GM03348 (cell line): ENCODE measurements at regions not wholly inside any gene's neighbourhood (a gene's known extent, or its start where the extent isn't known, plus 50 kb on each side); places are given as distances from the start of the nearest gene placed in this dataset.
"Not testable (repeated sequence)": the region's sequence is repeated elsewhere in the genome, so short reads cannot be mapped to it uniquely, and the experiment has no call there.

Source experiments
- DNase-seq: peaks from one replicate; pipeline ENCODE4 v3.0.0; 2012; ENCODE audit warnings: low spot score

DNA sequence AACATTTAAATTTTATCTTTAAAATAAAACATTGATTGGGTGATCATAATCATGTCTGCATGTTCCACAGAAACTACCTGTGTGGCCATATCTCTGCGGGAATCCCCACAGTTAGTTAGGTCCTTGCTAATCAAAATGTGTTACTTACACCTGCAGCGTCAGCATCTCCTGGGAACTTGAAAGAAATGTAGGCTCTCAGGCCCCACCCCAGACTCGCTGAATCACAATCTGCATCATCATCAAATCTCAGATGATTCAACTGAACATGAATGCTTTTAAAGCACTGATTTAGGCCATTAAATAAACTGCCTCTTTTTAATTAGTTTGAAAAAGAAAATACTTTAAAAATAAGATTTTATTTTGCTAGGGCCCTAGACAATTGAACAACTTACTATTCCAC, 577.8 kb downstream of the PYDC2 start:
- no peak for DNase-seq

DNA sequence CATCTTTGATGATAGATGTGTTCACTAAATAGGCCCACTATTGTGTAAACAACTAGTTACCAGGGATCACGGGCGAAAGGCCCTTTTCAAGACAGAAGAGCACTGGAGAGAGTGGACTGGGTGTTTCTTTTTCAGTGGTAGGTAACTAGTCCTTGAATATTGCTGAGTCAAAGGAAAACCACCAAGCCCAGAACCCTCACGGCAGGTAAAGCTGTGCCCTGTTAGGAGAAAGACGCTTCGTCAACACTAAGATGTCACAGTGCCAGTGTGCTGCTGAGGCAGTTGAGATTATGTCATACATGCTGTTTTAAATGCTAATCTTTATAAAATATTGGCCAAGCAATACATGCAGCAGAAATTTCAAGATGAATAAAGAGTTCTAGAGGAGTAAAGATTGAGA, 578.6 kb downstream of the PYDC2 start:
- DNase-seq = no peak

DNA sequence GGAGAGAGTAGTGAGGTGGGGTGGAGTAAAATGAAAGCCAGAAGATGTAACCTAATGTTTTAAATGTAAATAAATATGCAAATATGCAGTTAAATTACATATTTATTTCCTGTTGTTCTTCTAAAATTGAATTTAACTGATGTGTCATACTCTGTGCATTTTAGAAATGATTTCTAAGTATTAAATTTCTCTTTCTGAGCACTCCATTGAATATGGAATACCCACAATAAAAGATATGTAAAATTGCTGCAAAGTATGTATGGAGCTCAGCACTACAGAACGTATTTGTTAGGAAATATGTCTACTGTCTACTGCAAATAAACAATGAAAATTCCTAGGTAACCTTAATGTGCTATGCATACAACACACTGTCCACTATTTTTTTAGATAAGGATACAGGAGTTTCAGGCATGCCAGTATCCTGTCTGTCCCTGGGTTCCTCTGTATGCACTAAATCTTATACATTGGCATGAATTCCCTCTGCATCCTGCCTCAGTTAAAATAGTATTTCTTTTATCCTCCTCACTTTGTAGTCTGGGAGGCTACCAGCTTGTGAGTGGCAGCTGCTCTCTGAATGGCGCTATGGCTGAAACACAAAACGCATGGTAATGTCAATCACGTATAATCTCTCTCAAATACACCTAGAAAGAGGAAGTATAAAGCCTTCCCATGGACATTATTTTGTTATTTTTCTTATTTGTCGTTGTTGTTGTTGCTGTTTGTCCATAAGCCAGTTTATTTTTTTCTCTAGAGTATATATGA, 579.5 kb downstream of the PYDC2 start:
- no peak for DNase-seq

DNA sequence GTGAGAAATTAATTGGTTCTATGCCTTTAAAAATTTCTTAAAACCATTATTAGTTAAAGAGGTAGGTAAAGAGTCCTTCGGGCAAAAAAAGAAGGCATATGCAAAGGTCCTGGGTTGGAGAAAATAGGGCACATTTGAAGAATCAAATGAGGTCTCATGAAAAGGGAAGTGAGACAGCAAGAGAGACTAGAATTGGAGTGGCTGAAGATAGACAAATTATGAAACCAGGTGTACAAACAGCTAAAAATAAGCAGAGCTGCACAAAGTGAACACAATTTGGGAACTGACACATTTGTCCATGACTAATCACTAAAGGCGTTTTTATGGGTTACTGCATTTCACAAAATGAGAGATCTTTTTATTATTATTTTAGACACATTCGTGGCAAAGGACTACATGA, 581.2 kb downstream of the PYDC2 start:
- DNase-seq = no peak

DNA sequence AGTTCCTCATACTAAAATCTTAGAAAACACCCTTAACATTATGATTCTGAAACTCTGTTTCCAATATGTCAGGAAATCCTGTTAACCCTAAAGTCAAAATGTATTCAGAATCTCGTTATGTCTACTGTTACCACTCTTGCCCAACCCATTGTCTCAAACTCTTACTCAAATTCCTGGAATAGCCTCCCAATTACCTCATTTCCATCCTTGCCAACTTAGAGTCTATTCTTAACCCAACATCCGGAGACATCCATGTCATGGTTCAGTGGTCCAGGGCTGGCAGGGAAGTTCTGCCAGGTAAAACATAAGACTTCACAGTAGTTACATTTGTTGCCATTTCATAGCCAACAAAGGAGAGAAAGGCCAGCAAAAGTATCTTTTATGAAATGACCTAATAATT, 593.9 kb downstream of the PYDC2 start:
- DNase-seq = no peak

DNA sequence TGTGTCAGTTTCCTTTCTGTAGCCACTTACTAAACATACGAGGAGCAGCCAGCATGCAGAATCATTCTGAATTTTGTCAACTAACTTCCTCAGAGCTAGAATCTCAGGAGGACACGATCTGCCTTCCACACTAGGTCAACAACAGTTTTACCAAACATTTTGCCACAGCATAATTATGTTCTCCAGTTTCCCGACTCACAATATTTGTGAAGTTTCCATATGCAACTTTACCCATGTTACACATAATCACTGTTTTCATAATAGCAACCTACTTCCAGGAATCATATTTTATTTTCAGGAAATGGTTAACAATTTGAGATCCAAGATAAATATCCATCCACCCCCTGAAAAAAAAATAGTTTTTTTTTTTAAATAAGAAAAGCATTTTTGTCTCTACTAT, 595.0 kb downstream of the PYDC2 start:
- DNase-seq = no peak

DNA sequence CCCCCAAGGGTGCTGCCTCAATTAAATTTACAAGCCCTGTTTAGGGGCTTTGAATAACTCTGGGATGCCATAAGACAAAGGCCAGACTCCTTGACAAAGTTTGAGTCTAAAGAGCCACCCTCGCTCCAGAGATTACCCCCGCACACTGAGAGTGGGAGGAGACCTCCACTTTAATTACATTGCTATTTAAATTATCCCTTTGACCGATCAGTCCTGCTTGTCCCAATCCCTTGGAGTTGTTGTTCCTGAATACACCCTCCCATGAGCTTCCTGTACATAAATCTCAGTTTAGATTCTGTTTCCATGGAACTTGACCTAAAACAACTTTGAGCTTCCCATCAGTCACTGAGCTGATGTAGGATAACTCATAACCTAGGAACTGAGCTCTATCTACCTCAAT, 596.3 kb downstream of the PYDC2 start:
- DNase-seq = no peak

DNA sequence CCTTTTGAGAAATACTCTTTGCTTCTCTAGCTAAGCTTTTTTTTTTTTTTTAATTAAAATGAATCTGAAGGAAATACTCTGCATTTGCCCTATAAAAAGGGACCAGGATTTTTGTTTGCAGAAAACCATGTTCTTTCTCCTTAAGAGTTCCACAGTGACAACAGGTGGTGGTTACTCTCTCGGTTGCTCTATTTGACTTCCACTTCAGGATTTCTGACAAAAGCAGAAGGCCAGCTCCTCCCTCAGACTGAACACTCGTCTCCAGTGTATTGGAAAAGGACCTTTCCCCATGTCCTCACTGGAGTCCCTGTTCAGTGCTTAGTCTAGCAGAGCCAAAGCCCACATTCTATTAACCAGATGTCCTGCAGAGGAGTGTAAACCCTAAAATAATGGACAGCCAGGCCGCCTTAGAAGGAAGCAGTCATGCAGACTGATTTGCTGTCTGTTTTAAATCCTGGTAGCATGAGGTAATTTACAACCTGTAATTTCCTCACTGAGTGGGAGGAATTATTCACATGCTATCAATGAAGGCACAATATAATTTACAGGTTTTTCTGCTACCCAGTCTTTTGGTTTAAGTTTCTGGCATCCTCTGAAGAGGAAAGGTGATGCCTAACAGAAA, 599.3 kb downstream of the PYDC2 start:
- no peak for DNase-seq

DNA sequence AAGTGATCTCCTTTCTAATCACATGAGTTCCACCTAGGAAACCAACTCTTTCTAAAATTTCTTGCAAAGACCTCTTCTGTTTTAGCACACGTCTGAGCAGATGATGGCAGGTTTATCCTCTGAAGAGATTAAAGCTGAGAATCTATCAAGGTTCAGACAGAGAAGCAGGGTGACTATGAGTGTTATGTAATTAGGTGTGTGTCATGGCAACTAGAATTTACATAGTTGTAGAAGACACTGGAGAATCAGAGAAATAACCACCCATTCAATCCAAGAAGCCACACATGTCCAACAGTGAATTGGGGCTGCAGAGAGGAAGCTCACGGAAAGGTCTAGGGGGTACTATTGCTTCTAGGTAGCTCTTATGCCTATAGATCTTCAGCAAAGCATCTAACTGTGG, 600.5 kb downstream of the PYDC2 start:
- no peak for DNase-seq

DNA sequence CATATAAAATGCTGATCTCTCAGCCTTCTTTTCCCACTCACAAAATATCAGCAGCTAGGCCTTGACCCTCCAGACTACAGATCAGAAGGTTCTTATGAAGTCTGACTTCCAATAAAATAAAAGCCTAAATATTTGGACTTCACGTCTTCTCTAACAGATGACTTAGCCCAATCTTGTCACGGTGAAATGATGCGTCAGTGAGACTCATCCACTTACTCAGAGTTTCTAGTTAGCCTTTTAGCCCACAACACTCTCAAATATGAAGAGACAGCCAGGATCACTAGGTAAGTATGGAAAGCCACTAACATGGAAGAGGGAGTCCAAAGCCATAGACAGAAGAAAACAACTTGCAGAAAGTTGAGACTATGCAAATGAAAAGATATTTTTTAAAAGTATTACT, 601.2 kb downstream of the PYDC2 start:
- DNase-seq = no peak

DNA sequence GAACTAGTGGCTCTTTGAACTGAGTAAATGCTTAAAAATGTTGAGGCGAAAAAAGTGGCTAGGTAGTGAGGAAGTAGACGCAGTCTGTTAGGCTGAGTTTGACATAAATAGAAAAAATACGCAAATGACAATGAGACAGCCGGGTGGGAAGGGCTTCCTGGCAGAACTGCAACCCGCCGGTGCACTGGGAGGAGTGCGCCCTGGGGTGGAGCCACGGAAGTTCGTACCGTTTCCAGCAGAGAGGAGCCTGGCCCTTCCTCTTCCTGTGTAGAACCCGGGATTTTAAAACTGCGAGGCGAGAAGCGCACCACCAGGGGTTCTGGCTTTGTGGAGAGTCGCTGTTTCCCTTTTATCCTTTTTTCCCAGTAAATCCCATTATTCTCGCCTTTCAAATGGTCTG, 602.6 kb downstream of the PYDC2 start:
- DNase-seq = no peak

DNA sequence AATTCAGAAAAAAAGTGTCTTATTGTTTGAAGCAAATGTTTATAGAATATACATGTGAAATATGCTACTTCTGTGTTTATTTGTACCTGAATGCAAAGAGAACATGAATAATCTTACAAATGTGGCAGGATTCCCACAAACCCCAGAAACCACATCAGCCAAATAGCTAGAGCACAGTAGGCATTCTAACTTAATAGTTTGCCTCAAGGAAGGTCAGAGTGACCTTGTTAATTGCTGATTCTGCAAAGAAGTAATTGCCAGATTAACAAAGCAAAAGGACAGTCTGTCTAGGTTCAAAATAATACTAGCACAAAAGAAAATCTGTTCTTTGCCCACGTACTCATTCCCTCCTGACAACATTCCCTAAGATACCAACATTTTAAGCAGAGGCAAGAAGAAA, 604.0 kb downstream of the PYDC2 start:
- DNase-seq = no peak

DNA sequence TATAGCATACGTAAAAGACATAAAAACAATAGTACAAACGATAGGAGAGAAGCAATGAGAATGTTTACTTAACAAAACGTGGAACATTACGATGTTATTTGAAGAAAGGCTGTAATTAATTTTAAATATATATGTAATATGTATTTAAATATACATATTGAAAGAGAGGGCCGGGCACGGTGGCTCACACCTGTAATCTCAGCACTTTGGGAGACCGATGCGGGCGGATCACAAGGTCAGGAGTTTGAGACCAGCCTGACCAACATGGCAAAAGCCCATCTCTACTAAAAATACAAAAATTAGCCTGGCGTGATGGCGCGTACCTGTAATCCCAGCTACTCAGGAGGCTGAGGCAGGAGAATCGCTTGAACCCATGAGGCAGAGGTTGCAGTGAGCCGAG, 605.3 kb downstream of the PYDC2 start:
- not testable (repeated sequence) for DNase-seq

DNA sequence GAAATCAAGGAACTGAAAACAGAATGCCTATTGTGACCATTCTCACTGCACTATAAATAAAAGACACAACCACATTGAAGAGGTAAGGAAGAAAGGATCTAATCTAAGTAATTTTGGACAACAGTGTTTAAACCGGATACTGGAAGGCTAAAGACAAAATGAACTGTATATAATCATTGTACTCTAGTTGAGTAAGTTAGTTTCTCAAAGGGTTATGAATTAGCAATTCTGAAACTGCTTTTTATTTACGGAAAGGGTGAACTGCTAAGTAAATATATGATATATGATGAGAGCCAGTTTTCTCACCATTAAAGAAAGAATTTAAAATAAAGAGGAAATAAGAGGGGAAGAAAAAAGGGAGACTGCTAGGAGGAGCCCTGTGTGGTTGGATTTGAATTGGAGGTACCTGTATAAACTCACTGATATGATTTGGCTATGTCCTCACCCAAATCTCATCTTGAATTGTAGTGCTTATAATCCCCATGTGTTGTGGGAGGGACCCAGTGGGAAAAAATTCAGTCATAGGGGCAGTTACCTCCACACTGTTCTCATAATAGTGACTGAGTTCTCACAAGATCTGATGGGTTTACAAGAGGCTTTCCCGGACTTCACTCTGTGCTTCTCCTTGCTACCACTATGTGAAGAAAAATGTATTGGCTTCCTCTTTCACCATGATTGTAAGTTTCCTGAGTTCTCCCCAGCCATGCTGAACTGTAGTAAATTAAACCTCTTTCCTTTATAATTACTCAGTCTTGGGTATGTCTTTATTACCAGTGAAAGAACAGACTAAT, 607.7 kb downstream of the PYDC2 start:
- DNase-seq = no peak

DNA sequence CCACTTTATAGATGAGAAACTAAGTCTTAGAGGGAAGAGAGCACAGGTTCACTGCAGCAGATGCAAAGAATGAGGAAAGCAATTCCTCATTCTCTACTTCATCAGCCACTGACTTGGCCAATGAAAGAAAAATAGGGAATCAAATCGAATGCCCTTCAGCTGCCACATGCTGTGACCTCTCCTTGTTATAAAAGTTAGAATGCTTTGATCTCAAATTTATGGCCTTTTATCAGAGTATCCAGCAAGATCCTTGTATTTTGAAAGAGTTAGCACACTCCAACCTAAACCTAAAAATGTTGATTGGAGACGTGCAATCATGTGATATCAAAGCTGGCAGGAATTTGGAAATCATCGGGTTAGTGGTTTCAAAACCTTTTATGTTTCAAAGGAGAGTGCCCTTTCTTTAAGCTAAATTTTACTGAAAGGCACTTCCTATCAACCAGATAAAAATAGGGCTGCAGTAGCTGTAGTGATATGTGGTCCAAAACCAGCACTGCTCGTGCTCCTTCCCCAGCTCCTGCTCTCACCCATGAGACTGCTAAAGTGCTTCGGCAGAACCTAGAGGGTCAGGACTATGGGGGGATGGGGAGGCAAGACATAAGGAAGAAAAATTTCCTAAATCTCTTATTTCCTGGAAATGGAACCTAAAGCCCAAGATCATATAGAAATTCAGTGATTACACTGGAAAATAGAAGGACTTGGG, 617.0 kb downstream of the PYDC2 start:
- no peak for DNase-seq

DNA sequence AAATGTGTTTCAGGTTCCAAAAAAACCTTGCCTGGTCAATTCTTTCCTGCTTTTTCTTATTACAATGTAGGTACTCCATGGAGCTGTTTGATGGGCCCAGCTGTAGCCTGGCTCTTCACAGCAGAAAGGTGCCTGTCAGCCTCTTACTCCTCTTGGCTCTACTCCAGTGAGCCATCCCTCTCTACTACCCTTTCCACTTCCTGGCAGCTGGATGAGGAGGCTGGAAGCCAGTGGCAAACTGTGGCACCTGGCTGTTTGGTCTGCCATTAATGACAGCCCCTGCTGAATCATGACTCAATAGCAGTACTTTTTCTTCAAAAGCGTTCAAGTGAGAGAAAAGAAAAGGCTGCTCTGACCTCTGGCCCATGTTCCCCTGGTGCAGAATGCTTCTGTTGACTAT, 618.1 kb downstream of the PYDC2 start:
- DNase-seq = no peak

DNA sequence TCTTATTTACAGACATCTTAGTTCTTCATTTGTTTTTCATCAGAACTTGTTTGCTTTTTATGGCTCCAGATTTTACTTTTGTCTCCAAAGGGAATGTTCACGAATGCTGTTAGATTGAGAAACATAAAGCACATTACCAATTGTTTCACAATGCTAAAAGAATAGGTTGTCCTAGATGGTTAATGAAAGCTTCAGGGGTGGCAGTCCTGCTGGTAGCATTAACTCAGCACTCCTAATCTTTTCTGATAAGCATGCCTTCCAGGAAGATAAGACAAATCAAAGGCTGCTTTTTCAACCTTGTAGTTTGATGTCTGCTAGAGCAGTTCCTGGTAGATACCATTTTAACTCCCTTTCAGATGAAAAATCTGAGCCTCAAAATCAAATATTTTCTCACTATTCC, 619.4 kb downstream of the PYDC2 start:
- DNase-seq = no peak

DNA sequence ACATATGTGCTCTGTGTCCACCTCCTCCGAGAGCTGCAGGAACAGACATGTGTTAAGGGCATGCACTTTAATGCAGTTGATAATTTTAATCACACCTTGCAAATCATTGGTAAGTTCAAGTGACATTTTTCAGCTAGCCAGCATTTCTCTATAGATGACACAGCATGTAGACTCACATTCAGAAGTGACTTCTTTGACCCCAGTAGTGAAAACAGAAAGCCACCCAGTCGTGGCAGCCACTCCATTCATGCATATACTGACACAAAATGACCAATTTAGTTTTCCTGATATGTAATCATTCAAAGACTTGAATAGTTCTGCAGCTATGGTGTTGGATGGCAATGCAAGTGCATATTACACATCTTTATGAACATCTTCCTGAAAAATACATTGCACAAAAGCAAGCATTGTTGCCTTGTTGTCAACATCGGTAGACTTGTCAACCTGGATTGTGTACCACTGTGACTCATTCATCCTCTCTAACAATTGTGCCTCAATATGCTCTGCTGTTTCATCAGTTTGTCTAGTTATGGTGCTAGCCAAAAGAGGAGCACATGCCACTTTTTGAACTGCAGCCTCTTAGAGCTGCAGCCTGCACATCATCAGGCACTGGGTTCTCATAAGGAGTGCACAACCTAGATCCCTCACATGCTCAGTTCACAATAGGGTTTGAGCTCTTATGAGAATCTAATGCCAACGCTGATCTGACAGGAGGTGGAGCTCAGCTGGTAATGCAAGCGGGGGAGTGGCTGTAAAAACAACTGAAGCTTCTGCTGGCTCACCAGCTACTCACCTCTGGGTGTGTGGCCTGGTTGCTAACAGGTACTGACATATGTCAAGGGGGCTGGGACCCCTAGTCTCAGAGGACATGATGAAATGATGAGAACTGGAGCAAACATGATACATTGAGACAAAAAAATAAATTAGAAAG, 622.0 kb downstream of the PYDC2 start:
- no peak for DNase-seq
